ENCODE measurements at regions not wholly inside any gene's neighbourhood (a gene's known extent, or its start where the extent isn't known, plus 50 kb on each side); places are given as distances from the start of the nearest gene placed in this dataset.
"Not testable (repeated sequence)": the region's sequence is repeated elsewhere in the genome, so short reads cannot be mapped to it uniquely, and the experiment has no call there.

- DNase-seq = no peak
These were observed 274.0 kb downstream of the TSHZ3 start for GRCh38 chr19:31075146-31075655.

- DNase-seq = no peak
These were observed 274.8 kb downstream of the TSHZ3 start for GRCh38 chr19:31074199-31075125.

- DNase-seq = no peak
These were observed 275.6 kb downstream of the TSHZ3 start for GRCh38 chr19:31073485-31074198.

GRCh38 chr19:31072451-31072850 lies 276.8 kb downstream of the TSHZ3 start:
- DNase-seq = no peak

- DNase-seq = no peak
These were observed 277.9 kb downstream of the TSHZ3 start for GRCh38 chr19:31071136-31071855.

- no peak for DNase-seq
These were observed 278.8 kb downstream of the TSHZ3 start for GRCh38 chr19:31070146-31071065.

- no peak for DNase-seq
These were observed 281.0 kb downstream of the TSHZ3 start for GRCh38 chr19:31068268-31068667.

GRCh38 chr19:31066385-31066784 lies 282.9 kb downstream of the TSHZ3 start:
- no peak for DNase-seq

GRCh38 chr19:31064491-31064890 lies 284.7 kb downstream of the TSHZ3 start:
- DNase-seq = no peak

- no peak for DNase-seq
These were observed 290.4 kb downstream of the TSHZ3 start for GRCh38 chr19:31058676-31059340.

- no peak for DNase-seq
These were observed 291.8 kb downstream of the TSHZ3 start for GRCh38 chr19:31057476-31057875.

- no peak for DNase-seq
These were observed 293.8 kb downstream of the TSHZ3 start for GRCh38 chr19:31055454-31055853.

GRCh38 chr19:31054430-31054829 lies 294.8 kb downstream of the TSHZ3 start:
- no peak for DNase-seq

- DNase-seq = no peak
These were observed 299.8 kb downstream of the TSHZ3 start for GRCh38 chr19:31049431-31049830.

GRCh38 chr19:31046024-31046423 lies 303.2 kb downstream of the TSHZ3 start:
- DNase-seq = no peak

- no peak for DNase-seq
These were observed 307.8 kb downstream of the TSHZ3 start for GRCh38 chr19:31041461-31041860.

- DNase-seq = no peak
These were observed 310.1 kb downstream of the TSHZ3 start for GRCh38 chr19:31039151-31039550.

- no peak for DNase-seq
These were observed 311.8 kb downstream of the TSHZ3 start for GRCh38 chr19:31037286-31037980.

GRCh38 chr19:31031455-31031854 lies 317.8 kb downstream of the TSHZ3 start:
- not testable (repeated sequence) for DNase-seq

GRCh38 chr19:31023038-31023437 lies 326.2 kb downstream of the TSHZ3 start:
- no peak for DNase-seq

- DNase-seq = no peak
These were observed 330.3 kb downstream of the TSHZ3 start for GRCh38 chr19:31018936-31019335.

All from NCI-H1436 treated with DMSO at 0.1 percent for 48 hours (cell line).